NOMO-1 treated with dmso at 0.1 percent for 144 hours (cell line): ENCODE measurements at regions not wholly inside any gene's neighbourhood (a gene's known extent, or its start where the extent isn't known, plus 50 kb on each side); places are given as distances from the start of the nearest gene placed in this dataset.
"Not testable (repeated sequence)": the region's sequence is repeated elsewhere in the genome, so short reads cannot be mapped to it uniquely, and the experiment has no call there.

ENCODE experiments used
- DNase-seq: peaks from one replicate; lab custom pipeline; 2025; ENCODE audit not compliant: unreplicated experiment; lab: John Stamatoyannopoulos, UW

DNA sequence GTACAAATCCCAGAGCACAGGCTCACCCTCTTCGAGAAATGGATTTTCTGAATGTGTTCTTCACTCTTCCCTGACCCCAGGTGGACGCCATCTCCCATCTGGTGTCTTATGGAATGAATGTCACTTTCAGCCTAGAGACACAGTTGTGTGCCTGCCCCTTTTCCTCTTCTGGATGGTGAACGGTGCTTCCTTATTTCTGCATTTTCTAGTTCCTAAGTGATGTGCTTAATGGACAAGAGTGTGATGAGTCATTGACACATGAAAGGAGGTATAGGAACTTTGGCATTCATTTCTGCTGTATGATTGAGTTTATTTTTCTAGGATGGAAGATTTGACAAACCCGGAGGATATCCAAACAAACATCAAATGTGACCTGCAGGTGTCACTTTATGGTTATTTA, 114.9 kb upstream of the PTPN20 start:
- not testable (repeated sequence) for DNase-seq

- DNase-seq = not testable (repeated sequence)
Measured at GRCh38 chr10:46802010-46802409, 109.2 kb upstream of the PTPN20 start.

DNA sequence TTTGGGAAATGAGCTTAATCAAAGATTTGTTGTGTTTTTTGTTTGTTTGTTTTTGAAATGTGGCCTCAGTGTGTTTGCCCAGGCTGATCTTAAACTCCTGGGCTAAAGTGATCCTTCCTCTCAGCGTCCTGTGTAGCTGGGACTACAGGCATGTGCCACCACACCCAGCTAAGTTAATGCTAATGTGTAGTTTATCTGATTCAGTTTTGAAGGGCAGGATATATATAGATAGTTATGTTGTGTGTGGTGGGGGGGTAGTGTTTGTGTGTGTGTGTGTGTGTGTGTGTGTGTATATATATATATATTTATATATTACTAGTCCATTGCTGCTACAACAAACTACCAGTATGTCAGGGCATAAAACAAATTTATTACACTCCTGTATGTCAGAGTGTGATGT, 108.1 kb upstream of the PTPN20 start:
- DNase-seq = not testable (repeated sequence)

DNA sequence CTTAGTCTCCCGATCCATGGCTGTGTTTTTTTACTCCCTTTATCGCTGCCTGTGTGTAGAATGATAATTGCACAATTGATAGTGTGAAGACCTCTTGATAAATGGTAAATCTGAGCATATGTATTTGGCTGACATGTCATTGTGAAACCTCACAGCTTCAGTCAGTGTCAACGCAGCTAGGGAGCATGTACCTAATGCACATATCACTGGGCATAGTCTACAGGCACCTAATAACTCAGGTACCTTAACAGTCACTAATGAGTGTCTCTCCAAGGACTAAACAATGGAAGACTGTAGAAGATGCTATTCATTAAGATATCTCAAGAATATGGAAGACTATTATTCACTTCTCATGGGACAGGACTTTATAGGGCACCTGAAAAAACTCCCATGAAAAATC, 101.0 kb upstream of the PTPN20 start:
- DNase-seq = not testable (repeated sequence)

- DNase-seq = not testable (repeated sequence)
Measured at GRCh38 chr10:46816126-46816525, 95.1 kb upstream of the PTPN20 start.

GRCh38 chr10:46840393-46841050, 70.7 kb upstream of the PTPN20 start:
- not testable (repeated sequence) for DNase-seq

DNA sequence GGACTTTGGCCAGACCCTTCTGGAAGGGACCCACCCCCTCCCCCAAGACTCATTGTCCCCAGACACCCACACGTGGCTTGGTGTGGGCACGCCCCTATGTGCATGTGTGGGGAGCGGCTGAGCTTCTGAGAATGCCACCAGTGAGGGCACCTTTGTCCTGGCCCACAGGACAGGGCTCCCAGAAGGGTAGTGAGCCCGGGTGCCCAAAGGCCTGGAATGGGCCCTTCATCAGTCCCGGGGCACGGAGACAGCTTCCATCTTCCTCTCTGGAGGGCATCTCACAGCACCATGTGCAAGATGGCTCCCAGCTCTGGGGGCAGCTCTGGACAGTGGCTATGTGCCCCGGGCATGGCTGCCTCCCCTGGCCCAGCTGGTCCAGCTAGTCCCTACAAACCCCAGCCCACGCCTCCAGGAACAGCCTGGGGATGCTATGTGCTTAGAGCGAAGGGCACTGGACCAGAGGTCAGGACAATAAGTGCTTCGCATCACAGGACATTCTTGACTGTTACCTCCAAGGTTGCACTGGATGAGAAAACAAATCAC, 70.1 kb upstream of the PTPN20 start:
- not testable (repeated sequence) for DNase-seq

- DNase-seq = not testable (repeated sequence)
Measured at GRCh38 chr10:46845194-46845593, 66.0 kb upstream of the PTPN20 start.

DNA sequence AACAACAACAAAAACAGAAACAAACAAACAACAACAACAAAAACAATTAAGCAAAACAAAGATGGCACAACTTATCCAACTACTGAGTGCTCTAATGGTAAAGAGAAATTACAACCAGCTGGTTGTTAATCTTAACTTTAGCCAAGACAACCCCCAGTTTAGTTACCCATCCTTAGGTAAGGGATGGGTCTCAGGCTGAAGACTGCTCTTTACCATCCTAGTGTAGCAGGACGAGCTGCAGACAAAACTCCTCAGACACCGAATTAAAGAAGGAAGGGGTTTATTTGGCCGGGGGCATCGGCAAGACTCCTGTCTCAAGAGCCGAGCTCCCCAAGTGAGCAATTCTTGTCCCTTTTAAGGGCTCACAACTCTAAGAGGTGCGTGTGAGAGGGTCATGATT, 65.6 kb upstream of the PTPN20 start:
- DNase-seq = not testable (repeated sequence)

DNA sequence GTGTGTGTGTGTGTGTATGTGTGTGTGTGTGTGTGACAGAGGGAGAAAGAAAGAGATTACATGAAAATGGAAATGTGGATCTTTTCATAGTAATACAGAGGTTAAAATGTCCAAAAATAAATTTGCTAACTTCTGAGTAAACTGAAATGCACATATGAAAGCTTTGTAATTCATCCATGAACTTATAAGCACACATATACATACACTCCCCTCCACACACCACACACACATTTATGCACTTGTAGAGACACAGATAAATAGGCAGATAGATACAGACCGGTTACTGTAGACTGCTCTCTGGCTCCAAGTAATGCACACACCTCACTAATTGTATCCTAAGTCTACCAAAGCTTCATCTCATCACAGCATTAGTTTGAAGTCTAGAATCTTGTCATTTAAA, 50.5 kb upstream of the PTPN20 start:
- not testable (repeated sequence) for DNase-seq
